ENCODE measurements at regions not wholly inside any gene's neighbourhood (a gene's known extent, or its start where the extent isn't known, plus 50 kb on each side); places are given as distances from the start of the nearest gene placed in this dataset.

DNA sequence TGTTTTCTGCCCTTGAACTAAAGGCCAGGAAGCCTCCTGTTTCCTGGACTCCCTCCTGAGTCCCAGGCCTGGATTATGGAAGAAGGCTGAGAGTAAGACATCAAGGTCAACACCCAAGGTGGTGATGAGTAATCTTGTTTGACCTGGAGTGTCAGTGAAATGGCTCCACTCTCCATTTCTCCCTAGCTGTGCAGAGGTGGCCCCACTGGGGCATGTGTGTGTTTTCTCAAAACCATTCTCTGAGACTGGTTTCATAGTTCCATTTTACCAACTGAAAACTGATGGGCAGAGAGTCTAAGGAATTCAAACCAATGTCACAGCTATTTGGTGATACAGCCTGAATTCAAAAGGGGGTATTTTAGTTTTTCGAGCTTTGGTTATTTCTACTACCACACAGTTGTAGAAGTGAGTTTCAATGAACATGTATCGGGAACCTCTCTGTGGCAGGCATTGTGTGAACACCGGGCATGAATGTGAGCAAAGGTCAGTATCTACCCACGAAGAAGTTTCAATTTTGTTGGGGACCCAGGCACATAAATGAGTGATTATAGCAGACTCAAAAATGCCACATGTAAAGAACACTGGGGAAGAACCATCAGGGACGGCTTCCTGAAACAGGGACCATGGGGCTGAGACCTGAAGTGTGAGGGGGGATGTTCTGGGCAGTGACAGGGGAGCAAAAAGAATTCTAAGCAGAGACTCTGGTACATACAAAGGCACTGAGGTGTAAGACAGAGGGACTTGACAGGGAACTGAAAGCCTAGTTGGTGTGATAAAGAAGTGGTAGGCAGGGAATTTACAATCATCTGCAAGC lies 269.6 kb upstream of the KLF4 start:
- no peak for DNase-seq

GRCh38 chr9:107756091-107756490 lies 266.5 kb upstream of the KLF4 start:
- DNase-seq = no peak

DNA sequence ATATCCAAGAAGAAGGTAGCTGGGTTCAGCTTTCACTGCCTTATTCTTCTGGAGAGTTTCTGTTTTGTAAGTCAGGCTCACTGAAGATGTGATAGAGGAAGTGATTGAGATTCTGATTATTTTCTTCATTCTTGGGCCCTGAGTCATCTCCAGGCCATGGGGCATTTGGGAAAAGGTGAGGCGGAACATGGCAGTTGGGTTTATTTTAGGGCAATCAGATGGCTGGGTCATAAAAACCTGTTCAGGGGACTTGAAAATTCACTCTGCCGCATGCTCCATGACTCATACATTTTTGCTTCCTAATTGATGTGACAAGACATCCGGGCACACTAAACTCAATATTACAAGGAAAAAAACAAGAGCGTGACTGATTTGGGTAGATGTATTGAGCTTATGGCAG lies 265.7 kb upstream of the KLF4 start:
- no peak for DNase-seq

DNA sequence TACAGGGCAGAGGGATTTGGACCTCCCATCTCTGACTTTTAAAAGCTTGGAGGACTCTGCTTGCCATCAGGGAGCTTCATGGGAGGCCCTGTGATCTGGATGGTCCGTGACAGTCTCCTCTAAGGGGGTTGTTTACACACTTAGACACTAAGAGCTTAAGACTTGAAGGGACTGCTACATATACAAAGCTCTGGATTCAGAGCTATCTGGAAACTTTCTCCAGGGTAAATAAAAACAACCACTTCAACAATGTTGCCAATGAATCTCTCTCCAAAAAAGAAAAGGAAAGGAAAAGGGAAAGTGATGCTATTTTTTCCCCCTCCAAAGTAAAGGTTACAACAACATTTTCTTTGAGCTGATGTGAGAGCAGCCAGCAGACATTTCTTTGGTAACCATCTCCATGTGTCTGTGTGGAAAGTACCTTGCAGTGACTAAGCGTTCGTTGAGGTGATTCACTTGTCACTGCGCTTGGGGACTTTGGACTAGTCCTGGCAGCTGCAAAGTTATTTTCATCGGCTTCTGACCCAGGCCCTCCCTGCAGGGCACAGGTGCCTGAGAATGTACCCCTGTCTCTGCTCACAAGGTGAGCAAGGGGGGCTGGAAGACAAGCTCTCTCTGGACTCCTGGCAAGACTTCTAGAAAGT lies 262.1 kb upstream of the KLF4 start:
- no peak for DNase-seq

- no peak for DNase-seq
Observed at GRCh38 chr9:107750741-107751566, 261.4 kb upstream of the KLF4 start.

DNA sequence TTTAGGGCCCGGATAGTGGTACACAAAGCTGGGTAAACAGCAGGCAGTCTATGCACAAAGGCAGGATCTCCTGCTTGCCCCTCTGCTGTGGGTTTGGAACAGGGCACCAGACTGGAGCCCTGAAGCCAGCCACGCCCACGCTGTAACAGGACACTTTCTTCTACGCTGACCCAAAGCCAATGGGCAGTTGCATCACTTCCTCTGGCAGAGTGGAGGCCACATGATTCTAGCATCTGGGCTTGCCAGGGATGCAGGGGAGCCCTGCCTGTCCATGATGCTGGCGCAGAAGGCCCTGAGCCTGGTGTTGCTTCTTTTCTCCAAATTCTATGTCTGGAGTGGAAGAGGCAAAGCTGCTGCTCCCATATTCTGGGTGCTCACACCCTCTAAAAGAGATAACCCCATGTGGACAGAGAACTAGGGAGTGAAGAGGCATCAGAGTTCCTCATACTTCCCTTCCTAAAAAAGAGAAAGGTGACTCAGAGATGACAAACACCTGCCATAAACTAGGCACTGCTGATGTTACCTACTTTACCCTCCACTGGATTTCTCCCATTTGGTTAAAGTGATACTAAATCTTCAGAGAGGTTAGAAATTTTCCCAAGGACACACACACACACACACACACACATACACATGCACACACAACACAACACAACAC lies 260.3 kb upstream of the KLF4 start:
- DNase-seq = no peak

DNA sequence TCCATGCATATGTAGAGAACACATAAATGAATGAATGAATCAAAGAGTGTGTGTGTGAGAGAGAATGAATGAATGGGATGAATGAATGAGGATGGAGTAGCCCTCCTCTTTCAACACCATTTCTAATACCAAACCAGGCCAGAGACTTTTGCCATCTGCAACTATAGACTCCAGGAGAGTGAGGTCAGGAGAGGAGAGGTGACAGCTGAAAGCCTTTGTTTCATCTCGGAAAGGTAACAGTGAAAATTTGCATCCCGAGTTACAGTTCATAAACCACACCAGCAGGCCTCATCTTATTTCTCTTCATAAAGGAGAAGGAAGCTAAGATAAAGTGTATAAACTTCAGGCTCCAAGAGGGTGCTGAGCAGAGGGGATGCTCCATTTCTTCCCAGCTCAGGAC lies 255.3 kb upstream of the KLF4 start:
- no peak for DNase-seq

- DNase-seq = no peak
Observed at GRCh38 chr9:107742531-107743309, 253.2 kb upstream of the KLF4 start.

DNA sequence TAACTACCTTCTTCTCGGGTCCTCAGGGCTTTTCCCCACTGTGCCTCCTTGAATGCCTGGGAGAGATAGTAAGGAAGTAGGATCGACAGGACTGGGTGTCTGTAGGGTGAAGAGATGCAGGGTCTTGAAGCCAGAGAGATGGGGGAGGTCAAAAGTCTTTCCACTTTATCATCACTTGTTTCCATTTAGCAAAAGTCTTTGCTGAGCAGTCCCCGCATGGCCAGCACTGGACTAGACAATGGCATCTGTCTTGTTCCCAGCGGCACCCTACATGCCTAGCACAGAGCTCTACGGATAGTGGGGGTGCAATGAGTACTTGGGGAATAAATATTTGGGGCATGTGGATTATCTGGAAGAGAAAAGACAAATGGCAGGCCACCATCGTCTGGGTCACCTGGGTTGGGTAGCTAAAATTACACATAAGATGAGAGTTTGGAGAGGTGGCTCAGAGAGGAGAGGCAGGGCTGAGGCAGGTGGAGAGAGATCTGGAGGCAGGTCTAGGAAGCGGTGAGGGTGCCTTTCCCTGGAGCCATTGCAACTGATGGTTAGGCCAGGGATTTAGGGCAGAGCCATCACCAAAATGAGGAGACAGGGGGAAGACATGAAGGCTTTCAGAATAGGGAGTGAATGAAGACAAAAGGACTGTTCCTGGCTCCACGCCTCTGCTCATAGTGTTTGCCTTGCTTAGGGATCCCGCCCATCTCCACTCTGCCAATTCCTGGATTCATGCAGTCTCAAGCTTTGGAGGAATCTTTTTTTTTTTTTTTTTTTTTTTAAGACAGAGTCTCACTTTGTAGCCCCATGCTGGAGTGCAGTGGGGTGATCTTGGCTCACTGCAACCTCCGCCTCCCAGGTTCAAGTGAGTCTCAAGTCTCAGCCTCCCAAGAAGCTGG lies 250.8 kb upstream of the KLF4 start:
- DNase-seq = no peak

DNA sequence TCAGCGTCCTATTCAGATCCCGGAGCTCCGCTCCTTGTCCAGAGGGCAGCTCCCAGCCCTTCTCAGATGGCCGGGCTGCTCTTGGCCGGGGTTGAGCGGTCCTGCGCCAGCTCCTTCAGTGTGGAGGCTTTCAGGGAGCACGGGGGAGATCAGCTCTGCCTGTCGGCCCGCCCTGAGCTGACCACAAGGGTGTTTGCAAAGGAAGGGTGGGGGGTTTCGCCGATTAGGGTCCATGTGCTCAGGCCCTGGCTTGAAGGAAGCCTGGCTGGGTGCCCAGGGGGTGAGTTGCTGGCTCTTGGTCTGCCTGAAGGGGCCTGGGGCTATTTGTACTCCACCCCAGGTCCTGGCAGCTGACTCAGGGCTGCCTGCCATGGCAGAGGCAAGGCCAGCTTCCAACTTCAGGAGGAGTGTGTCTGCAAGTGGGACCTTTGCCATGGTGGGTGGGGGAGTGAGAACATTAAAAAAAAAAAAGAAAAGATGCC lies 250.1 kb upstream of the KLF4 start:
- DNase-seq = no peak

GRCh38 chr9:107738789-107739188 lies 249.2 kb upstream of the KLF4 start:
- DNase-seq = no peak

DNA sequence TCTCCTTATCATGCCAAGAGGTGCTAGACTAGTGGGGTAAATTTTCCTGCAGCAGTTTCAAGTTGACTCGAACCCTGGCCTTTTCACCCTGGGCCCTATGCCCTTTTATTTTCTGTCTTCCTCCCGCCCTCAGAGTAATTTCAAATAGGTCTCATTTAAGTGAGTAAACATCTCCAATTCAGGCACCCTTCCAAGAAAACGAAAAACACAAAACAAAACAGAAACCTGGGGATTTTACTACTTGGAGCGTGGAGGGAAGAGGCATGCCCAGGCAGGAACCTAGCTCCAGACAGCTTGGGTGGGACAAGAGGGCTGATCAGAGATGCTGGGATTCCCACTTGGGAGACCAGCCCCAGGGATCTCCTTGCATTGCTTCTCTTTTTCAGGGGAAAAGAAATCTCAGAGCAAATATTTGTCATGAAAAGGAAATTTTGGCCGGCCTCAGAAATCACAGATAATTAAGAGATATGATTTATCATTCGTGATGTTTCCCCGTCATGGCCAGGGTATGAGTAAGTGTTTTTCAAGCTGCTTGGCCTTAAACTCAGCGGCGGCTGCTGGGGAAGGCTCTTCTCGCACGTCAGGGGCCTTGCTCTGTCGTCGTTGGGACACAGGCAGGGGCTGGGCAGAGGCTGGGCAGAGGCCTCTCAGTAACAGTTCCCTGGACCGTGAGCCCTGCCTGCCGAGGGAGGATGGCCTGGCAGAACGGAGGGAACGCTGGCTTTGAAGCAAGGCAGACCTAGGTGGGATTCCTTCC lies 248.6 kb upstream of the KLF4 start:
- DNase-seq = no peak

DNA sequence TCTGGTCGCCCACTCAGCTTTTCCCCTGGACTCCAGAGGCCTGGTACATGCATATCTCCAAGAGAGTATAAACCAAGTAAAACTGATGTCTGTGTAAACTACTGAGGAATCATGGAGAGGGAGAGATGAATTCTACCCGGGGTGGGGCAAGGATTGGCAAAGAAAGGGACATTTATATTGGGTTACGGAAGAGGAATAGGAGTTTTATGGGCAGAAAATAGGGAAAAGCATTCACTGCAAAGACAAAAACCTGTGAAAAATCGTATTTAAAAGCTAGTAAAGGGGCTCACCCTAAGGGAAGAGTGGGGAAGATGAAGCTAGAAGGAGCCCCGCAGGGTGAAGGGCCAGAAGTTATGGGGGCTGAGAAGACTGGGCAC lies 248.0 kb upstream of the KLF4 start:
- DNase-seq = no peak

- no peak for DNase-seq
Observed at GRCh38 chr9:107735821-107736220, 246.3 kb upstream of the KLF4 start.

- no peak for DNase-seq
Observed at GRCh38 chr9:107734256-107735013, 244.9 kb upstream of the KLF4 start.

- DNase-seq = no peak
Observed at GRCh38 chr9:107733523-107733894, 243.9 kb upstream of the KLF4 start.

GRCh38 chr9:107732781-107733522 lies 243.4 kb upstream of the KLF4 start:
- DNase-seq = no peak

- no peak for DNase-seq
Observed at GRCh38 chr9:107731115-107731762, 241.7 kb upstream of the KLF4 start.
